H1 (cell line): ENCODE measurements at regions not wholly inside any gene's neighbourhood (a gene's known extent, or its start where the extent isn't known, plus 50 kb on each side); places are given as distances from the start of the nearest gene placed in this dataset.
"Not testable (repeated sequence)": the region's sequence is repeated elsewhere in the genome, so short reads cannot be mapped to it uniquely, and the experiment has no call there.

Source experiments
- SRF ChIP-seq: IDR thresholded peaks from 2 replicates; pipeline ENCODE4 v1.6.1; 2011; ENCODE audit warnings: mild to moderate bottlenecking, low read depth, low read length, moderate library complexity
- TF ChIP-seq, protein P1 (sequence below), 3 experiments: IDR thresholded peaks; 1 replicate in 2 of 3; 2 replicates in 1 of 3; pipeline versions ENCODE4 v1.5.1 to v1.6.1; 2011; ENCODE audit warnings: low read length in 3 of 3, mild to moderate bottlenecking in 3 of 3, inconsistent platforms in 2 of 3, low read depth in 1 of 3, moderate library complexity in 1 of 3; ENCODE audit not compliant: insufficient read depth in 1 of 3; ENCODE audit errors: control extremely low read depth in 1 of 3

DNA sequence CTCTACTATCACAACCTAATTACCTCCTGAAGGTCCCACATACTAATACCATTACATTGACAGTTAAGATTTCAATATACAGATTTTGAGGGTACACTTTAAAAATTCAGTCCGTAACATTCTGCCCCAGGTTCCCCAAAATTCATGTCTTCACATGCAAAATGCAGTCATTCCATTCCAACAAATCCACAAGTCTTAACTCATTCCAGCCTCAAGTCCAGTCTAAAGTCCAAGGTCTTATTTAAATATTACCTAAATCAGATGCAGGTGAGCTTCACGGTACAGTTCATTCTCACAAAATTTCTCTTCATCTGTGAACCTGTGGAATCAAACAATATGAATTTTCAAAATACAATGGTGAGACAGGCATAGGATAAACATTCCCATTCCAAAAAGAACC, 1332.0 kb downstream of the CDH12 start:
- TF ChIP-seq, protein P1, sequence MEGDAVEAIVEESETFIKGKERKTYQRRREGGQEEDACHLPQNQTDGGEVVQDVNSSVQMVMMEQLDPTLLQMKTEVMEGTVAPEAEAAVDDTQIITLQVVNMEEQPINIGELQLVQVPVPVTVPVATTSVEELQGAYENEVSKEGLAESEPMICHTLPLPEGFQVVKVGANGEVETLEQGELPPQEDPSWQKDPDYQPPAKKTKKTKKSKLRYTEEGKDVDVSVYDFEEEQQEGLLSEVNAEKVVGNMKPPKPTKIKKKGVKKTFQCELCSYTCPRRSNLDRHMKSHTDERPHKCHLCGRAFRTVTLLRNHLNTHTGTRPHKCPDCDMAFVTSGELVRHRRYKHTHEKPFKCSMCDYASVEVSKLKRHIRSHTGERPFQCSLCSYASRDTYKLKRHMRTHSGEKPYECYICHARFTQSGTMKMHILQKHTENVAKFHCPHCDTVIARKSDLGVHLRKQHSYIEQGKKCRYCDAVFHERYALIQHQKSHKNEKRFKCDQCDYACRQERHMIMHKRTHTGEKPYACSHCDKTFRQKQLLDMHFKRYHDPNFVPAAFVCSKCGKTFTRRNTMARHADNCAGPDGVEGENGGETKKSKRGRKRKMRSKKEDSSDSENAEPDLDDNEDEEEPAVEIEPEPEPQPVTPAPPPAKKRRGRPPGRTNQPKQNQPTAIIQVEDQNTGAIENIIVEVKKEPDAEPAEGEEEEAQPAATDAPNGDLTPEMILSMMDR (IDR thresholded peaks at IDR 0.05; ENCODE audit: control extremely low read depth in 1 of 3, insufficient read depth in 1 of 3, low read depth in 1 of 3, low read length in 3 of 3), result not testable (repeated sequence)
- TF ChIP-seq SRF, result not testable (repeated sequence)
